ENCODE measurements at regions not wholly inside any gene's neighbourhood (a gene's known extent, or its start where the extent isn't known, plus 50 kb on each side); places are given as distances from the start of the nearest gene placed in this dataset.

DNA sequence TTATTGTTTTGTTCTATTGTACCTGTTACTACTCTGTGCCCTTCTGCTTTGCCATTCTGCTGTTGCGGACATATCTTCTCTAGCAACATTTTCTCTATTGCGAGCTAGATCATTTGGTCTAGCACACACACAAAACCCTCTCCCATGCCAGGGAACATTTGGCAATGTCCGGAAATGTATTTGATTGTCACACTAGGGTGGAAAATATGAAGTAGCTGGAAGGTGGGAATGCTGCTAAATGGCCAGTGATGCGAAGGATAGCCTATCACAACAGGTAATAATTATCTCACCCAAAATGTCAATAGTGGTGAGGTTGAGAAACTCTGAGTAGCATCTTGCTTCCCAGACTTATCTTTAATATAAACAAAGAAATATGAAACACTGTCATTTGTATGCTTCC, 331.9 kb downstream of the HTR1B start:
- TF ChIP-seq, protein P1, sequence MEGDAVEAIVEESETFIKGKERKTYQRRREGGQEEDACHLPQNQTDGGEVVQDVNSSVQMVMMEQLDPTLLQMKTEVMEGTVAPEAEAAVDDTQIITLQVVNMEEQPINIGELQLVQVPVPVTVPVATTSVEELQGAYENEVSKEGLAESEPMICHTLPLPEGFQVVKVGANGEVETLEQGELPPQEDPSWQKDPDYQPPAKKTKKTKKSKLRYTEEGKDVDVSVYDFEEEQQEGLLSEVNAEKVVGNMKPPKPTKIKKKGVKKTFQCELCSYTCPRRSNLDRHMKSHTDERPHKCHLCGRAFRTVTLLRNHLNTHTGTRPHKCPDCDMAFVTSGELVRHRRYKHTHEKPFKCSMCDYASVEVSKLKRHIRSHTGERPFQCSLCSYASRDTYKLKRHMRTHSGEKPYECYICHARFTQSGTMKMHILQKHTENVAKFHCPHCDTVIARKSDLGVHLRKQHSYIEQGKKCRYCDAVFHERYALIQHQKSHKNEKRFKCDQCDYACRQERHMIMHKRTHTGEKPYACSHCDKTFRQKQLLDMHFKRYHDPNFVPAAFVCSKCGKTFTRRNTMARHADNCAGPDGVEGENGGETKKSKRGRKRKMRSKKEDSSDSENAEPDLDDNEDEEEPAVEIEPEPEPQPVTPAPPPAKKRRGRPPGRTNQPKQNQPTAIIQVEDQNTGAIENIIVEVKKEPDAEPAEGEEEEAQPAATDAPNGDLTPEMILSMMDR (optimal IDR thresholded peaks at IDR 0.05 in 1 of 3, IDR thresholded peaks at IDR 0.05 in 1 of 3, conservative IDR thresholded peaks at IDR 0.05 in 1 of 3; ENCODE audit: extremely low read depth in 1 of 3, insufficient read depth in 2 of 3, low read length in 3 of 3), result no peak
- TF ChIP-seq EZH2 (IDR thresholded peaks at IDR 0.05; ENCODE audit: low read length), result no peak

All from keratinocyte (primary cell).